GM10266 (cell line): ENCODE measurements at regions not wholly inside any gene's neighbourhood (a gene's known extent, or its start where the extent isn't known, plus 50 kb on each side); places are given as distances from the start of the nearest gene placed in this dataset.

ENCODE experiments used
- DNase-seq: peaks from one replicate; pipeline ENCODE4 v3.0.0; 2012; ENCODE audit errors: extremely low spot score
- TF ChIP-seq, protein P1 (sequence below): IDR thresholded peaks from 2 replicates; pipeline ENCODE4 v1.5.1; 2012; ENCODE audit warnings: mild to moderate bottlenecking, low read depth; ENCODE audit not compliant: control insufficient read depth, insufficient read depth; ENCODE audit errors: missing control alignments

DNA sequence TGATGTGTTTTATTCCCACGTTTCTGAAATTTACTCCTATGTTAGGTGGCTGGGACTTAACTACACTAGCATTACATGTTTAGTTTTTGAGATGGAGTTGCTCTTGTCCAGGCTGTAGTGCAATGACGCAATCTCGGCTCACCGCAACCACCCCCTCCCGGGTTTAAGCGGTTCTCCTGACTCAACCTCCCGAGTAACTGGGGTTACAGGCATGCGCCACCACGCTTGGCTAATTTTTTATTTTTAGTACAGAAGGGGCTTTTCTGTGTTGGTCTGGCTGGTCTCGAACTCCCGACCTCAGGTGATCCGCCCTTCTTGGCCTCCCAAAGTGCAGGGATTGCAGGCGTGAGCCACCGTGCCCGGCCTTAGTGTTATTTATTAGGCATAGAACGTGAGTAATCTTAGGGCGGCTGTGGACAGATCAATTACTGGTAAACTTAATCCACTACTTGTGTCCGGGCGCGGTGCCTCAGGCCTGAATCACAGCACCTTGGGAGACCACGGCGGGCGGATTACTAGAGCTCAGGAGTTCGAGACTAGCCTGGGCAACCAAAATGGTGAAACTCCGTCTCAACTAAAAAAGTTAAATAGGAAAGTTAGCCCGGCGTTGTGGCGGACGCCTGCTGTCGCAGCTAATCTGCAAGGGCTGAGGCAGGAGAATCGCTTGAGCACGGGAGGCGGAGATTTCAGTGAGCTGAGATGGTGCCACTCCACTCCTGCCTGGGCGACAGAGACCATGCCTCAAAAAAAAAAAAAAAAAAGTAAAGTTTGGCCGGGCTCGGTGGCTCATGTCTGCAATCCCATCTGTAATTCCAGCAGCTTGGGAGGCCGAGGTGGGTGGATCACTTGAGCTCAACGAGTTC is 123.7 kb upstream of the BTN3A2 start:
- no peak for DNase-seq
- TF ChIP-seq, protein P1, sequence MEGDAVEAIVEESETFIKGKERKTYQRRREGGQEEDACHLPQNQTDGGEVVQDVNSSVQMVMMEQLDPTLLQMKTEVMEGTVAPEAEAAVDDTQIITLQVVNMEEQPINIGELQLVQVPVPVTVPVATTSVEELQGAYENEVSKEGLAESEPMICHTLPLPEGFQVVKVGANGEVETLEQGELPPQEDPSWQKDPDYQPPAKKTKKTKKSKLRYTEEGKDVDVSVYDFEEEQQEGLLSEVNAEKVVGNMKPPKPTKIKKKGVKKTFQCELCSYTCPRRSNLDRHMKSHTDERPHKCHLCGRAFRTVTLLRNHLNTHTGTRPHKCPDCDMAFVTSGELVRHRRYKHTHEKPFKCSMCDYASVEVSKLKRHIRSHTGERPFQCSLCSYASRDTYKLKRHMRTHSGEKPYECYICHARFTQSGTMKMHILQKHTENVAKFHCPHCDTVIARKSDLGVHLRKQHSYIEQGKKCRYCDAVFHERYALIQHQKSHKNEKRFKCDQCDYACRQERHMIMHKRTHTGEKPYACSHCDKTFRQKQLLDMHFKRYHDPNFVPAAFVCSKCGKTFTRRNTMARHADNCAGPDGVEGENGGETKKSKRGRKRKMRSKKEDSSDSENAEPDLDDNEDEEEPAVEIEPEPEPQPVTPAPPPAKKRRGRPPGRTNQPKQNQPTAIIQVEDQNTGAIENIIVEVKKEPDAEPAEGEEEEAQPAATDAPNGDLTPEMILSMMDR = no peak

DNA sequence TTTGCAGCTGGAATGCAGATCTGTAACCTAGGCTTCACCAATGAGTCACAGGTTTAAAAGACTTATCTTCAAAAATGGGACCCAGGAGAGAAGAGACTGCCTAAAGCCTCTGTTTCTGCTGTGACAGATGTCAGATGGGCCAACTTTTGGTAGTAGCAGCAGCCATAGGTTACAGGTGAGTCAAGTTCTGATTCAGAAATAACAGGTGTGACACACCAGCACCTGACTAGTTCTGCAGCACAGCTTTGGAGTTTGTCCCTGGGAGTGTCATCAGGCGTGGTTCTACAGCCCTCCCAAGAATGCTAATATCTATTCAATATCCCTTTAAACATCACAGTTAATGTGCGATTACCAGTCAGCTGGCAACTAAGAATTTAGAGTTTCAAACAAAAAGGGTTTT is 121.9 kb upstream of the BTN3A2 start:
- no peak for DNase-seq
- TF ChIP-seq, protein P1 = no peak

DNA sequence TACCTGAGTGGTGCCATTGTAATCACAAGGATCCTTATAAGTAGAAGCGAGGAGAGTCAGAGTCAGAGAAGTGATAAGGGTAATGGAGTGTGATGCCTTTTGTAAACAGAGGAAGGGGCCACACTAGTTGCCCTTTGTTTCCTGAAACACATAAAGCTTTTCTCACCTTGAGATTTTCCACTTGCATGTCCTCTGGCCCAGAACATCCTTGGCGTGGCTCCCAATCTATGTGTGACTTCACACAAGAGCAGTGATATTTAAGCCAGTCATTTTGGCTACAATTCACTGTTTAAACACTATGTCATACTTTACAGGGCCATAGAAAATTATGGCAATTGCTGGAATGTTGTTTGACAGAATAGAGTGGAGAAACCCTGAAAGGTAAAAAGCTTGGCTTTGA is 121.2 kb upstream of the BTN3A2 start:
- DNase-seq = no peak

DNA sequence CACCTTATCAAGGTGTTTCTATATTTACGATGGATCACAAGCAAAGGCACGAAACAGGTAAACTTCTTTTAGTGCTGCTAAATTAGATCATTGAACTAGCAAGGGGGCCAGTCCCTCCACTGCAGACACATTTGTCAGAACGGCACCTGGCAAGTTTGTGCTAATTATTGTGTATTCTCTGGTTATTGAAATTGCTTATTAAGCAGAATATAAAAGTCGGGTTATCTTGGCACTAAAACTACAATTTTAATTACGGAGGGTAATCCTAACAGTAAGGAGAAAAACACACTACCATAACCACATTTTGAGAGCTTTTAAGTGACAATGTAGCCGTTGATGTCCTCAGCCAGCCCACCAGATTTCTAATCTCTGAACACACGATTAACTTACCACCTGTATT is 118.9 kb upstream of the BTN3A2 start:
- DNase-seq = no peak
- TF ChIP-seq, protein P1 = no peak

More for the DNA sequence above, 121.2 kb upstream of the BTN3A2 start:
- TF ChIP-seq, protein P1 = no peak

DNA sequence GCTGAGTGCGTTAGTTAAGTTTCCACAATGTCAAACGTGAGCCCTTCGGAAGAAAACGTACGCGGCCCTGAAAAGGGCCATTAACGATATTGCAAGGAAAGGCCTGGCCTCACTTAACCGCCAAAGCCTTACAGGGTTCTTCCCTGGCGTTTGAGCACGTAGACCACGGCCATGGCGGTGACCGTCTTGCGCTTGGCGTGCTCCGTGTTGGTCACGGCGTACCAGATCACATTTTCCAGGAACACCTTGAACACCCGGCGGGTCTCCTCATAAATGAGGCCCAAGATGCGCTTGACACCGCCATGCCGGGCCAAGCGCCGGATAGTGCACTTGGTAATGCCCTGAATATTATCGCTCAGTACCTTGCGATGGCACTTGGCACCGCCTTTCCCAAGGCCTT is 118.4 kb upstream of the BTN3A2 start:
- no peak for DNase-seq
- TF ChIP-seq, protein P1 = no peak

DNA sequence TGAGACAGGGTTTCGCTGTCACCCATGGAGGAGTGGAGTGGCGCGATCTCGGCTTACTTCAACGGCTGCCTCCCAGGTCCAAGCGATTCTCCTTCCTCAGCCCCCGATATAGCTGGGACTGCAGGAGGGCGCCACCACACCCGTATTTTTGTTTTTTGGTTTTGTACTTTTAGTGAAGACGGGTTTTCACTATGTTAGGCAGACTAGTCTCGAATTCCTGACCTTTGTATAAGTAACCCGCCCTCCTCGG is 115.4 kb upstream of the BTN3A2 start:
- TF ChIP-seq, protein P1 = no peak
- no peak for DNase-seq

DNA sequence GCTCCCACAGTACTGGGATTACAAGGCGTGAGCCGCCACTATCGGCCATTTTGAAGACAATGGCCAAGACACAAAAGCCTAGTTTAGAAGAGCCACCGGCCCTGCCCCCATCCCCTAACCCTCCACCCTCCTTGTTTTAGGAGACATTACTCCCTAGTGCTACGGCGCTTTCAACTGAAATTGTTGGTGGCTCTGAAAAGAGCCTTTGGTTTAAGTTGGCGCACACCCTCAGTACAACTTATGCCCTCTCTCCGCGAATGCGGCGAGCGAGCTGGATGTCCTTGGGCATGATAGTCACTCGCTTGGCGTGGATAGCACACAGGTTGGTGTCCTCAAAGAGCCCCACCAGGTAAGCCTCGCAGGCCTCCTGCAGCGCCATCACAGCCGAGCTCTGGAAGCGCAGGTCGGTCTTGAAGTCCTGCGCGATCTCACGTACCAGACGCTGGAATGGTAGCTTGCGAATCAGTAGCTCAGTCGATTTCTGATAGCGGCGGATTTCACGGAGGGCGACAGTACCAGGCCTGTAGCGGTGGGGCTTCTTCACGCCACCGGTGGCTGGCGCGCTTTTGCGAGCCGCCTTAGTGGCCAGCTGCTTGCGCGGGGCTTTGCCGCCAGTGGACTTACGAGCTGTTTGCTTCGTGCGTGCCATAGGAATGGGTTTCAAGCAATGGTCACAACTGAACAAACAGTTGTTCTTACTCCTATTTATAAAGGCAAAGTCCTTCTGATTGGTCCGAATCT is 114.9 kb upstream of the BTN3A2 start:
- DNase-seq = peak; percentile 29
- TF ChIP-seq, protein P1 = peak; percentile 67
